ENCODE measurements at regions not wholly inside any gene's neighbourhood (a gene's known extent, or its start where the extent isn't known, plus 50 kb on each side); places are given as distances from the start of the nearest gene placed in this dataset.

DNA sequence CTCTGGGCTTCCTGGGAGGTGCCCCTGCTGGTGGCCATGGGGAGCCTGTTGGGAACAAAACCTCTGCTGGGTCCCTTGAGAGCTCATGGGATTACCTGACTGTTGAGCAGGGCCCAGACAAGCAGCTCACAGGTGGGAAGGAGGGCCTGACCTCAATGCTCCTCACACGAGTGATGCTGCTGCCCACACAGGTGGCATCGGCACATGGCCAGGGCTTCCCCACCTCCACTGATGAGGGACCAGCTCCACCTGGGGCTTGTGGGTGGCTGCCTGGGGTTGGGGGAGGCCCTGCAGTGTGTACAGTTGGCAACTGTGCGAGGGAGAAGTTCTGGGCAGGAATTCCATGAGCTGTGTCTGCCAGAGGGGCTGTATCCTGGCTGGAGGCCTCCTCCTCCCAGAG lies 87.8 kb upstream of the NLRP1 start:
- Histone ChIP-seq H3K4me1 (ENCODE audit: control insufficient read depth in 4 of 4, insufficient read depth in 4 of 4, low read length in 3 of 4) (no peaks in the 10 kb centered on the region), H3K4me3 (ENCODE audit: low read depth in 1 of 3, low read length in 3 of 3) (no peak overlapping the region), H3K36me3 (ENCODE audit: control insufficient read depth in 4 of 4, insufficient read depth in 3 of 4, low read depth in 1 of 4, low read length in 3 of 4) (no peaks in the 10 kb centered on the region), H3K9me3 (ENCODE audit: control insufficient read depth in 4 of 4, low read length in 3 of 4) (no peaks in the 10 kb centered on the region), H3K27ac (ENCODE audit: low read depth in 1 of 2, low read length in 2 of 2) (no peak overlapping the region), H3K9ac (ENCODE audit: low read depth in 1 of 2, low read length in 2 of 2) (no peak overlapping the region), H3K27me3 (ENCODE audit: control insufficient read depth in 4 of 4, insufficient read depth in 4 of 4, low read length in 3 of 4) (peaks cover 0 to 2% (median 0%) of the 10 kb centered on the region in 4 donors)
- no peak for DNase-seq (ENCODE audit: low spot score)
- WGBS = 83% methylated on average over 3 of the region's 3 CpGs
- TF ChIP-seq YY1 (IDR thresholded peaks at IDR 0.05) (no peak), HNF4A (conservative IDR thresholded peaks at IDR 0.05) (no peak), CTCF (IDR thresholded peaks at IDR 0.05; ENCODE audit: low read depth, low read length, missing input control) (no peak), RAD21 (IDR thresholded peaks at IDR 0.05) (no peak), RXRA (IDR thresholded peaks at IDR 0.05) (no peak), EGR1 (IDR thresholded peaks at IDR 0.05; ENCODE audit: low read depth in 2 of 2) (no peak), FOXA2 (IDR thresholded peaks at IDR 0.05) (no peak), JUND (IDR thresholded peaks at IDR 0.05) (no peak), TAF1 (conservative IDR thresholded peaks at IDR 0.05) (no peak), SP1 (IDR thresholded peaks at IDR 0.05) (no peak), NR2F2 (IDR thresholded peaks at IDR 0.05) (no peak), MAX (IDR thresholded peaks at IDR 0.05) (no peak)
- TF ChIP-seq, protein P1, sequence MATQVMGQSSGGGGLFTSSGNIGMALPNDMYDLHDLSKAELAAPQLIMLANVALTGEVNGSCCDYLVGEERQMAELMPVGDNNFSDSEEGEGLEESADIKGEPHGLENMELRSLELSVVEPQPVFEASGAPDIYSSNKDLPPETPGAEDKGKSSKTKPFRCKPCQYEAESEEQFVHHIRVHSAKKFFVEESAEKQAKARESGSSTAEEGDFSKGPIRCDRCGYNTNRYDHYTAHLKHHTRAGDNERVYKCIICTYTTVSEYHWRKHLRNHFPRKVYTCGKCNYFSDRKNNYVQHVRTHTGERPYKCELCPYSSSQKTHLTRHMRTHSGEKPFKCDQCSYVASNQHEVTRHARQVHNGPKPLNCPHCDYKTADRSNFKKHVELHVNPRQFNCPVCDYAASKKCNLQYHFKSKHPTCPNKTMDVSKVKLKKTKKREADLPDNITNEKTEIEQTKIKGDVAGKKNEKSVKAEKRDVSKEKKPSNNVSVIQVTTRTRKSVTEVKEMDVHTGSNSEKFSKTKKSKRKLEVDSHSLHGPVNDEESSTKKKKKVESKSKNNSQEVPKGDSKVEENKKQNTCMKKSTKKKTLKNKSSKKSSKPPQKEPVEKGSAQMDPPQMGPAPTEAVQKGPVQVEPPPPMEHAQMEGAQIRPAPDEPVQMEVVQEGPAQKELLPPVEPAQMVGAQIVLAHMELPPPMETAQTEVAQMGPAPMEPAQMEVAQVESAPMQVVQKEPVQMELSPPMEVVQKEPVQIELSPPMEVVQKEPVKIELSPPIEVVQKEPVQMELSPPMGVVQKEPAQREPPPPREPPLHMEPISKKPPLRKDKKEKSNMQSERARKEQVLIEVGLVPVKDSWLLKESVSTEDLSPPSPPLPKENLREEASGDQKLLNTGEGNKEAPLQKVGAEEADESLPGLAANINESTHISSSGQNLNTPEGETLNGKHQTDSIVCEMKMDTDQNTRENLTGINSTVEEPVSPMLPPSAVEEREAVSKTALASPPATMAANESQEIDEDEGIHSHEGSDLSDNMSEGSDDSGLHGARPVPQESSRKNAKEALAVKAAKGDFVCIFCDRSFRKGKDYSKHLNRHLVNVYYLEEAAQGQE (IDR thresholded peaks at IDR 0.05) = no peak
- TF ChIP-seq, protein P2, sequence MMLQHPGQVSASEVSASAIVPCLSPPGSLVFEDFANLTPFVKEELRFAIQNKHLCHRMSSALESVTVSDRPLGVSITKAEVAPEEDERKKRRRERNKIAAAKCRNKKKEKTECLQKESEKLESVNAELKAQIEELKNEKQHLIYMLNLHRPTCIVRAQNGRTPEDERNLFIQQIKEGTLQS (IDR thresholded peaks at IDR 0.05) = no peak

GRCh38 chr17:5672815-5673430 lies 88.6 kb upstream of the NLRP1 start:
- Histone ChIP-seq H3K4me3 (ENCODE audit: low read depth in 1 of 3, low read length in 3 of 3) (no peak overlapping the region), H3K27me3 (ENCODE audit: control insufficient read depth in 4 of 4, insufficient read depth in 4 of 4, low read length in 3 of 4) (peaks cover 0 to 2% (median 0%) of the 10 kb centered on the region in 4 donors), H3K36me3 (ENCODE audit: control insufficient read depth in 4 of 4, insufficient read depth in 3 of 4, low read depth in 1 of 4, low read length in 3 of 4) (no peaks in the 10 kb centered on the region), H3K9me3 (ENCODE audit: control insufficient read depth in 4 of 4, low read length in 3 of 4) (no peaks in the 10 kb centered on the region), H3K4me1 (ENCODE audit: control insufficient read depth in 4 of 4, insufficient read depth in 4 of 4, low read length in 3 of 4) (no peaks in the 10 kb centered on the region), H3K27ac (ENCODE audit: low read depth in 1 of 2, low read length in 2 of 2) (no peak overlapping the region), H3K9ac (ENCODE audit: low read depth in 1 of 2, low read length in 2 of 2) (no peak overlapping the region)
- 64% methylated on average over 5 of the region's 5 CpGs for WGBS
- DNase-seq (ENCODE audit: low spot score) = no peak
- no peak for TF ChIP-seq FOXA1 (IDR thresholded peaks at IDR 0.05)
- TF ChIP-seq HNF4G (IDR thresholded peaks at IDR 0.05) = no peak
- TF ChIP-seq, protein P2 (IDR thresholded peaks at IDR 0.05) = no peak
- no peak for TF ChIP-seq YY1 (IDR thresholded peaks at IDR 0.05)
- TF ChIP-seq, protein P3, sequence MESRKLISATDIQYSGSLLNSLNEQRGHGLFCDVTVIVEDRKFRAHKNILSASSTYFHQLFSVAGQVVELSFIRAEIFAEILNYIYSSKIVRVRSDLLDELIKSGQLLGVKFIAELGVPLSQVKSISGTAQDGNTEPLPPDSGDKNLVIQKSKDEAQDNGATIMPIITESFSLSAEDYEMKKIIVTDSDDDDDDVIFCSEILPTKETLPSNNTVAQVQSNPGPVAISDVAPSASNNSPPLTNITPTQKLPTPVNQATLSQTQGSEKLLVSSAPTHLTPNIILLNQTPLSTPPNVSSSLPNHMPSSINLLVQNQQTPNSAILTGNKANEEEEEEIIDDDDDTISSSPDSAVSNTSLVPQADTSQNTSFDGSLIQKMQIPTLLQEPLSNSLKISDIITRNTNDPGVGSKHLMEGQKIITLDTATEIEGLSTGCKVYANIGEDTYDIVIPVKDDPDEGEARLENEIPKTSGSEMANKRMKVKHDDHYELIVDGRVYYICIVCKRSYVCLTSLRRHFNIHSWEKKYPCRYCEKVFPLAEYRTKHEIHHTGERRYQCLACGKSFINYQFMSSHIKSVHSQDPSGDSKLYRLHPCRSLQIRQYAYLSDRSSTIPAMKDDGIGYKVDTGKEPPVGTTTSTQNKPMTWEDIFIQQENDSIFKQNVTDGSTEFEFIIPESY (IDR thresholded peaks at IDR 0.05) = no peak
- no peak for TF ChIP-seq SP1 (IDR thresholded peaks at IDR 0.05)
- no peak for TF ChIP-seq NR2F2 (IDR thresholded peaks at IDR 0.05)
- no peak for TF ChIP-seq CTCF (IDR thresholded peaks at IDR 0.05; ENCODE audit: low read depth, low read length, missing input control)
- TF ChIP-seq EGR1 (IDR thresholded peaks at IDR 0.05; ENCODE audit: low read depth in 2 of 2) = no peak
- no peak for TF ChIP-seq JUND (IDR thresholded peaks at IDR 0.05)
